ENCODE measurements at regions not wholly inside any gene's neighbourhood (a gene's known extent, or its start where the extent isn't known, plus 50 kb on each side); places are given as distances from the start of the nearest gene placed in this dataset.
A peak's percentile ranks its signal among the peaks of the same experiment; 100 is the strongest.

- Histone ChIP-seq H3K9me3 (no peaks in the 10 kb centered on the region), H3K4me1 (no peaks in the 10 kb centered on the region), H3K4me3 (no peak overlapping the region), H3K27me3 (no peaks in the 10 kb centered on the region), H3K27ac (no peak overlapping the region), H3K36me3 (no peaks in the 10 kb centered on the region)
- intact Hi-C loops (cut with DNase I) = no loop called here
- no peak for TF ChIP-seq CTCF (IDR thresholded peaks at IDR 0.05)
- peak in 1 of 2 donors; percentile 43 for TF ChIP-seq POLR2AphosphoS5 (IDR thresholded peaks at IDR 0.05; ENCODE audit: insufficient read depth in 1 of 2, low read depth in 1 of 2)
- DNase-seq (ENCODE audit: extremely low spot score in 2 of 2) = no peak
Observed at GRCh38 chr6:10237298-10238038, 177.4 kb downstream of the TFAP2A start.

- Histone ChIP-seq H3K9me3 (no peaks in the 10 kb centered on the region), H3K27ac (no peak overlapping the region), H3K4me1 (no peaks in the 10 kb centered on the region), H3K4me3 (no peak overlapping the region), H3K27me3 (no peaks in the 10 kb centered on the region), H3K36me3 (no peaks in the 10 kb centered on the region)
- TF ChIP-seq POLR2A (IDR thresholded peaks at IDR 0.05) = no peak
- TF ChIP-seq POLR2AphosphoS5 (IDR thresholded peaks at IDR 0.05; ENCODE audit: insufficient read depth in 1 of 2, low read depth in 1 of 2) = no peak
- TF ChIP-seq CTCF (IDR thresholded peaks at IDR 0.05) = no peak
- no peak for DNase-seq (ENCODE audit: extremely low spot score in 2 of 2)
- intact Hi-C loops (cut with DNase I) = no loop called here
Observed at GRCh38 chr6:10235344-10235743, 179.5 kb downstream of the TFAP2A start.

GRCh38 chr6:10230531-10230930, 184.3 kb downstream of the TFAP2A start:
- Histone ChIP-seq H3K27ac (no peak overlapping the region), H3K4me3 (no peak overlapping the region), H3K36me3 (no peaks in the 10 kb centered on the region), H3K4me1 (no peaks in the 10 kb centered on the region), H3K9me3 (no peaks in the 10 kb centered on the region), H3K27me3 (no peaks in the 10 kb centered on the region)
- intact Hi-C loops (cut with DNase I) = no loop called here
- TF ChIP-seq CTCF (IDR thresholded peaks at IDR 0.05) (no peak), POLR2AphosphoS5 (IDR thresholded peaks at IDR 0.05; ENCODE audit: insufficient read depth in 1 of 2, low read depth in 1 of 2) (no peak), POLR2A (IDR thresholded peaks at IDR 0.05) (no peak)
- DNase-seq (ENCODE audit: extremely low spot score in 2 of 2) = no peak

- H3K4me1 ChIP-seq = no peaks in the 10 kb centered on the region
- no peak overlapping the region for H3K4me3 ChIP-seq
- TF ChIP-seq POLR2AphosphoS5 (IDR thresholded peaks at IDR 0.05; ENCODE audit: insufficient read depth in 1 of 2, low read depth in 1 of 2) = no peak
- no peak for TF ChIP-seq POLR2A (IDR thresholded peaks at IDR 0.05)
- no peak for TF ChIP-seq CTCF (IDR thresholded peaks at IDR 0.05)
- no peaks in the 10 kb centered on the region for H3K9me3 ChIP-seq
- no peaks in the 10 kb centered on the region for H3K27me3 ChIP-seq
- intact Hi-C loops (cut with DNase I) = no loop called here
- no peaks in the 10 kb centered on the region for H3K36me3 ChIP-seq
- DNase-seq (ENCODE audit: extremely low spot score in 2 of 2) = no peak
- H3K27ac ChIP-seq = no peak overlapping the region
Observed at GRCh38 chr6:10223841-10224240, 191.0 kb downstream of the TFAP2A start.

GRCh38 chr6:10221178-10221577, 193.7 kb downstream of the TFAP2A start:
- Histone ChIP-seq H3K9me3 (no peaks in the 10 kb centered on the region), H3K4me3 (no peak overlapping the region), H3K27ac (no peak overlapping the region), H3K4me1 (no peaks in the 10 kb centered on the region), H3K27me3 (no peaks in the 10 kb centered on the region), H3K36me3 (no peaks in the 10 kb centered on the region)
- DNase-seq (ENCODE audit: extremely low spot score in 2 of 2) = no peak
- TF ChIP-seq POLR2A (IDR thresholded peaks at IDR 0.05) = no peak
- TF ChIP-seq POLR2AphosphoS5 (IDR thresholded peaks at IDR 0.05; ENCODE audit: insufficient read depth in 1 of 2, low read depth in 1 of 2) = no peak
- TF ChIP-seq CTCF (IDR thresholded peaks at IDR 0.05) = no peak
- intact Hi-C loops (cut with DNase I) = no loop called here

All from vagina (tissue), 2 donors.